ENCODE measurements at regions not wholly inside any gene's neighbourhood (a gene's known extent, or its start where the extent isn't known, plus 50 kb on each side); places are given as distances from the start of the nearest gene placed in this dataset.
"Not testable (repeated sequence)": the region's sequence is repeated elsewhere in the genome, so short reads cannot be mapped to it uniquely, and the experiment has no call there.

DNA sequence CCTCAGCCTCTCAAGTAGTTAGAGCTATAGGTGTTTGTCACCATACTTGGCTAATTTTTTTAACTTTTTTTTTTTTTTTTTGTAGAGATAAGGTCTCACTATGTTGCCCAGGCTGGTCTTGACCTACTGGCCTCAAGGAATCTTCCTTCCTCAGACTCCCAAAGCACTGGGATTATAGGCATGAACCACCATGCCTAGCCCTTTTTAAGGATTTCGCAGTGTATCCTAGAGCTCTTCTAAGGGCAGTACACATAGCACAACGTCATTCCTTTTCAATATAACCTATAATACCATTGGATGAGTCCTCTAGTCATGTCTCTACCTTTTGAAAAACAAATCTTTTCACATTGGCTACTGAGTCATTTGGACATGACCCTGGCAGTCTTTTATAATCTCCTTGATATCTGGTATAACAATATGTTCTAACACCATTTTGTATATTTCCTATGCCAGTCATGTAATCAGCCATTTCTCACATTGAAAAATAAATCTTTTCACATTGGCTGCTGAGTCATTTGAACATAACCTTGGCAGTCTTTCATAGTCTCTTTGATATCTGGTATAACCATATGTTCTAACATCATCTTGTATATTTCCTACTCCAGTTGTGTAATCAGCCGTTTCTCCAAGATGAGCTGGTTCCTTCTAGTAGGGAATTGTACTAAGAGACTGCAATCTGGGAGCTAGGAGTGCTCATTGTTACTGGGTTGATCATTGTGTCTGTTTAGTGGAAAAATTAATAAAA lies 944.7 kb downstream of the MCTP2 start:
- DNase-seq (ENCODE audit: low read depth) = peak; percentile 65

DNA sequence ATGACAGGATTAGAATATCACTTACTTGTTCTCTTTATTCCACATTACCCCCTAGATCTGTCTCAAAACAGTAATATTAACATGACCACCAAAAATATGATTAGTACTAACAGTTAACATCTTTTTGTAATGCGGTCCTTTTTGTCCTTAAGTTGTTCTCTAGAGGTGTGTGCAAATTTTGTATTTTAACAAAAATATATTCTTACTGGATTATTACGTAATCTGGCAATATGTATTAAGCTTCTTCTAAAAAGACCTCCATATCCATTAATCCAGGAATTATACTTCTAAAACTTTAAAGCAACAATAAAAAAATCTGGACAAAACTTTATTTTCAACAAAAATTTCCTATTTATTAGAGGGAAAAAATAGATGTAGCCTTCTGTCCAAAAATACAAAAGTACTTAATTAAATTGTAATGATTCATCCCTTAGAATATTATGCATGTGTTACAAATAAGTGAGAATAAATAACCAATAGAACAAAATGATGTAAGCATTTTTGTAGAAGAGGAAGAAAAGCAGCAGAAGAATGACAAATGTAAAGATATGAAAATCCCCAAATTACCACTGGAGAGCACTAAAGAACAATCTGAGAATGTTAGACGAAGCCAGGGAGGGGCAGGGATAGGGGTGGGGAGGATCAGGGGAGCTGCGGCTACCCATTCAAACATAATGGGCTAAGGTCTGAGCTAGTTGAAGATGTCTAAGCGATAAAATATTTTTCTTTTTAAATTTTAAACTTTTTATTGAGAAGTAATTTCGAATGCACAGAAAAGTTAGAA lies 945.6 kb downstream of the MCTP2 start:
- no peak for DNase-seq (ENCODE audit: low read depth)

DNA sequence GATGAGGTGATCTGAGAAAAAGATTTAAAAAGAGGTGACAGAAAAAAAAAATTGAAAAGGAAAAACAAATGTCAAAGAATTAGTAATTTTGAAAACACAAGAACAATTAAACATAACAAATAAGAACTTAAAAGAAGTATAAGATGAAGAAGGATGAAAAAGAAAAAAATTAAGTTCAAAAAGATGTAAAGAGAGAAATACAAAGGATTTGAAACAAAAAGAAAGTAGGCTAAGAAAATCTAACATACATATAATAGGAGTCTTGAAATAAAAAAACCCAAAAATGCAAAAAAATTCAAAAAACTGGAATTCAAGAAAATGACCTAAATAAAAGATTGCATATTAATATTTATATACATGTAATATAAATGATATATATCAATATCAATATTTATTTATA lies 949.2 kb downstream of the MCTP2 start:
- DNase-seq (ENCODE audit: low read depth) = no peak

DNA sequence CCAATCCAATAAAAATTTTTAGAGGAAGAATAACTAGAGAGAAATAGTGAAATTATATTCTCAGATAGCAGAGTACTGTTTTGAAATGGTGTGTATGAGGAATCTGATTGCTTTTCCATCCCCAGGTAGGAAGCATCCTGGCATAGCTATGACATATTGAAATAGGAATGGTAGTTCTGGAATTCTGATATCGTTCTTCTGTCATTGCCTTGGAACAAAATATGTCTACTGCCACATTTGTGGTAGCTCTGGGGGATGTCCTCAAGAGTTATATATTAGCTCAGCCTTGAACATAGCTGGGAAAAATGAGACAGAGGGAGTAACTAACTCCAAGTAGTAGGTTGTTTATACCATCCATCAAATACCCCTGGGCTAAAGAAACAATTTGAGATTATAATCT lies 950.7 kb downstream of the MCTP2 start:
- no peak for DNase-seq (ENCODE audit: low read depth)

DNA sequence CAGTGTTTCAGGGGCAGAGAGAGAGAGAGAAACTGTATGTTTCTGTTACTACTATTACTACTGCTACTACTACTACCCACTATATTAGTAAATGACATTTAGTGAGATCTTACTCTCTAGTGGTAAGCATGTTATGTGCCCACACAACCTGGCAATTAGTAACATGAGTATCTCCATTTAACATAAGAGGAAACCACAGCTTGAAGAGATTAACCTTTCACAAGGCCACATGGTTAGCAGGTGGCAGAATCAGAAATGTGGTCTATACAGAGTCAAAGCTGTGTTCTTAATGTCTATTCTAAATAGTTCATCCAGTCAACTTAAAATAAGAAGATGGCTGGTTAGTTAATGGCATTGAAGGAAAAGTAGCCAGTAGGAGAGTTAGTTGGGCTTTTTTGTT lies 961.6 kb downstream of the MCTP2 start:
- no peak for DNase-seq (ENCODE audit: low read depth)

DNA sequence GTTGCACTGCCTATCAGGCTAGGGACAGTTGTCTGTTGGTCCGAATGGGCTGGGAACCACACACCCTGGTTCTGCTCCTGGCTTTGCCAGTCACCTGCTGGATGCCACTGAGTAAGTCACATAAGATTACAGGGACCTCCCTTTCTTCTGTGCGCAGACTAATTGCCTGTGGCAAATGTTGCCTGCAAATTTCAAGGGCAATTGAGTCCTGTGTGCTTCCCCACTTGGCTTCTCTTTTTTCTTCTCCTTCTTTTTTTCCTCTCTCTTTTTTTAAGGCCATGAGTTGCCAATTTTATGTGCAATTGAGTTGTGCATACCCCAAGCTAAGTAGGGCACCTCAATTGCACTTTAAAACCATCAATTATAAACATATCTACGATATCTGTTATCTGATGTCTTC lies 963.4 kb downstream of the MCTP2 start:
- no peak for DNase-seq (ENCODE audit: low read depth)

DNA sequence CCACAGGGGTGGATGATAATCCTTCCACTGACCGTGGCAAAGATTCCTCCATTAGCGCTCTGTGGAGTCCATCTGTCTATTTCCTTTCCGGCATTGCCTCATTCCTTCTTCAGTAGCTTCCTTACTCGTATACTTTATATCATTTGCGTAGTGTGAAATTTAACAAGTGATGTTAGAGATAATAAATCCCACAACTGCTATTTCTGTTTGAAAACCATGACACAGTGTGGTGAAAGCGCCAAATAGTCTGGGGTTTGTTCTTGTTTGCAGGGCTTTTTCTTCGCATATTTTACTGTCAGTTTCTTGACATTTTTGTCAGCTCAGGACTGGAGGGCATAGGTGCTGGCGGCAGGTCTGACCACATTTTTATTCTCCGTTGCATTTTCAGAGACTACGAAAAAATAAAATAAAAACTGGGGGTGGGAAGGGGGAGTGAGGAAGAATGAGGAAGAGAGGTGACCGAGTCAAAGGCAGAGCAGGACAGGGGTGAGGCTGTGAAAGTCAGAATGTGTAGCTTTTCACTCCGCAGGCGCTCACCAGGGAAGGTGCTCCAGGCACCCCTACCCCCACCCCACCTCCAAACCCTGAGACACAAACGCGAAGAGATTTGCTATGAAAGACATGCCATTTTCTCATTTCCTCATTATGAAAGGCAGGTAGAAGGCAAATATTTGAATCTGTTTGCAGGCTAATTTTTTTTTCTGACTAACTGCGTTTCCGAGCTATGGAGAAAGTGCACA lies 965.0 kb downstream of the MCTP2 start:
- DNase-seq (ENCODE audit: low read depth) = no peak

DNA sequence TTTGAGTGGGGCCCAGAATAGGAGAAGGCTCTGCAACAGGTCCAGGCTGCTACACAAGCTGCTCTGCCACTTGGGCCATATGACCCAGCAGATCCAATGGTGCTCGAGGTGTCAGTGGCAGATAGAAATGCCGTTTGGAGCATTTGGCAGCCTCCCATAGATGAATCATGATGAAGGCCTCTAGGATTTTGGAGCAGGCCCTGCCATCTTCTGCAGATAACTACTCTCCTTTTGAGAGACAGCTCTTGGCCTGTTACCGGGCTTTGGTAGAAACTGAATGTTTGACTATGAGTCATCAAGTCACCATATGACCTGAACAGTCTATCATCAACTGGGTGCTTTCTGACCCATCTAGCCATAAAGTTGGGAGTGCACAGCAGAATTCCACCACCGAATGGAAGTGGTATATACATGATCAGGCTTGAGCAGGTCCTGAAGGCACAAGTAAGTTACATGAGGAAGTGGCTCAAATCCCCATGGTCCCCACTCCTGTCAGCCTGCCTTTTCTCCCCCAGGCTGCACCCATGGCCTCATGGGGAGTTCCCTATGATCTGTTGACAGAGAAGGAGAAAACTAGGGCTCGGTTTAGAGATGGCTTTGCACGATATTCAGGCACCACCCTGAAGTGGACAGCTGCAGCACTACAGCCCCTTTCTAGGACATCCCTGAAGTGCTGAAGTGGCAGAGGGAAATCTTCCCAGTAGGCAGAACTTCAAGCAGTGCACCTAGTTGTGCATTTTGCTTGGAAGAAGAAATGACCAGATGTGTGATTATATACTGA lies 971.4 kb downstream of the MCTP2 start:
- DNase-seq (ENCODE audit: low read depth) = no peak

DNA sequence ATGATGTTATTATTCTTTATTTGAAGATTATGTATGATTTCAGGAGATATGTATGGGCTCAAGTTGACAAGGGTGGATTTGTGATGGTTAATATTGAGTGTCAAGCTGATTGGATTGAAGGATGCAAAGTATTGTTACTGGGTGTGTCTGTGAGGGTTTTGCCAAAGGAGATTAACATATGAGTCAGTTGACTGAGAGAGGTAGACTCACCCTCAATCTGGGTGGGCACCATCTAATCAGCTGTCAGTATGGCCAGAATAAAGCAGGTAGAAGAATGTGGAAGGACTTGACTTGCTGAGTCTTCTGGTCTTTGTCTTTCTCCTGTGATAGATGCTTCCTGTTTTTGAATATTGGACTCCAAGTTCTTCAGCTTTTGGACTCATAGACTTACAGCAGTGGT lies 973.7 kb downstream of the MCTP2 start:
- no peak for DNase-seq (ENCODE audit: low read depth)

DNA sequence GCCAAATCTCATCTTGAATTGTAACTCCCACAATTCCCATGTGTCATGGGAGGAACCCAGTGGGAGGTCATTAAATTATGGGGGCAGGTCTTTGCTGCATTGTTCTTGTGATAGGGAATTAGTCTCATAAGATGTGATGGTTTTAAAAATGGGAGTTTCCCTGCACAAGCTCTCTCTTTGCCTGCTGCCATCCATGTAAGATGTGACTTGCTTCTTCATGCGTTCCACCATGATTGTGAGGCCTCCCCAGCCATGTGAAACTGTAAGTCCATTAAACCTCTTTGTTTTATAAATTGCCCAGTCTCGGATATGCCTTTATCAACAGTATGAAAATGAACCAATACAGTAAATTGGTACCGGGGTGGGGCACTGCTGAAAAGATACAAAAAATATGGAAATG lies 974.5 kb downstream of the MCTP2 start:
- not testable (repeated sequence) for DNase-seq (ENCODE audit: low read depth)

DNA sequence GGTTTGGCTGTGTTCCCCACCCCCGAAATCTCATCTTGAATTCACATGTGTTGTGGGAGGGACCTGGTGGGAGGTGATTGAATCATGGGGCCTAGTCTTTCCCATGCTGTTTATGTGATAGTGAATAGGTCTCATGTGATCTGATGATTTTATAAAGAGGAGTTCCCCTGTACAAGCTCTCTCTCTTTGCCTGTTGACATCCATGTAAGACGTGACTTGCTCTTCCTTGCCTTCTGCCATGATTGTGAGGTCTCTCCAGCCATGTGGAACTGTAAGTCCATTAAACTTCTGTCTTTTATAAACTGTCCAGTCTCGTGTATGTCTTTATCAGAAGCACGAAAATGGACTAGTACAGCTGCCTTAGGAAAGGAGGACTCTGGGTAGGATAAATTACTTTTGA lies 976.7 kb downstream of the MCTP2 start:
- no peak for DNase-seq (ENCODE audit: low read depth)

DNA sequence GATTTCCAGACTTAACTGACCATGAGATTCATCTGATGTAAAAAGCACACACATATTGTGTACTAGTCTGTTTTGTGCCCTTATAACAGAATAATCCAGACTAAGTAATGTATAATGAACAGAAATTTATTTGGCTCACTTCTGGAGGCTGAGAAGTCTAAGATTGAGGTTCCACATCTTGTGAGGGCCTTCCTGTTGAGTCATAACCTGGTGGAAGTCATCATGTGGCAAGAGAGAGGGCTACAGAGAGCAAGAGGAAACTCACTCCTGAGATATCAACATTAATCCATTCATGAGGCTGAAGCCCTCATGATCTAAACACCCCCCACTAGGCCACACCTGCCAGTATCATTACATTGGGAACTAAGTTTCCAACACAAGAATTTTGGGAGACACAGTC lies 977.6 kb downstream of the MCTP2 start:
- peak; percentile 13 for DNase-seq (ENCODE audit: low read depth)

DNA sequence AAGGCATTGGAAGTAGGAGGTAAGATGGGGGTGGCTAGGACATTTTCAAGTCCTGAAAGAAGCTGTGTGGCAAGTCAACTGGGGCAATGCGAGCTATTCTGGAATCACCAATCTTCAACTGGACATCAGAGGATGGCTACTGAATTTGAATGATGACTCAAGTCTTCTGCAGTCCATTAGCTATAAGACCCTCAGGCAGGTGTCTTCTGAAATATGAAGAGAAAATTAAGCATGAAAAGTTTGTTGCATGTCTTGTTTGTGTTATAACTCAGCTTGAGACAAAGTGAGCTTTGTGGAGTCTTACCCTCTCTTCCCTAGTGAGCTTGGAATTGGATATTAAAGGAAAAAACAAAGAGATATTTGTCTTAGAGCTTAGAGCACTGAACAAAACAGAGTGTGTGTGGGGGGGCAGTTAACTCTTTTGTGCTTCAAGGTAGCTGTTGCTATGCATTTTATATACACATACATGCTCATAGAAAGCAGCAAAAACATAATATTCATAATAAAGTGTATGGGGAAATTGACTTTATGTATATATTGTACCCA lies 979.1 kb downstream of the MCTP2 start:
- DNase-seq (ENCODE audit: low read depth) = no peak

DNA sequence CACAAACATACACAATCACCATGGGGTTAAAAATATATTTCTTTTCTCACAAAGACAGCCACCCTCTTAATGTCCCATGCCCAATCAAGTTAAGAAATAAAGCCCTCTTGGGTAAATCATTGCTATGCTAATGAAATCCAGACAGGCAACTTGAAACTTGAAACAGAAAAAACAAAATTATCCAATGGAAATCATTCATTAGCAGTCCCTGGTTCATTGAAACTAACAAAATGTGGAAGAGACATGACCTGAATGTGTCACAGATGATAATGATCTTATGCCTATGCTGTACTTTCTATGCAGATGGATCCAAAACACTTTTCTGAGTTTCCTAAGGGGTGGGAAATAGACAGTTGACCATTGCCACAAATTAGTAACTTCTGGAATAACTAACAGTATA lies 983.7 kb downstream of the MCTP2 start:
- DNase-seq (ENCODE audit: low read depth) = no peak

DNA sequence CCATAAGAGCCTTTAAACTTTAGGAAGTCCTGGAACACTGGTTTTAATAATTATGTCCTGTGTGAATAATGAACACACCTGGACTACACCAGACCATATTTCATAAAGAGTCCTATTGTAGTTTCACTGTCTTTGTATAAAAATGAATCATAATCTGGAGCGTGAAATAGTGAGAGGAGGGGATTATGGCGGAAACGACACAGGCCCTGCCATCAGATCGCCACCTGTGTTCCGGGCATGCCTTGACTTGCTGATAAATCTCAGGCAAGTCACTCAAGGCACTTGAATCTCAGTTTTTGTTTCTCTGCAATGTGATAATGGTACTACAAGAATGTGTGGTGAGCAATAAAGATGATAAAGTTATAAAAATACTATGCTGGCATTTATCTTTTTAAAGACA lies 995.5 kb downstream of the MCTP2 start:
- DNase-seq (ENCODE audit: low read depth) = no peak

DNA sequence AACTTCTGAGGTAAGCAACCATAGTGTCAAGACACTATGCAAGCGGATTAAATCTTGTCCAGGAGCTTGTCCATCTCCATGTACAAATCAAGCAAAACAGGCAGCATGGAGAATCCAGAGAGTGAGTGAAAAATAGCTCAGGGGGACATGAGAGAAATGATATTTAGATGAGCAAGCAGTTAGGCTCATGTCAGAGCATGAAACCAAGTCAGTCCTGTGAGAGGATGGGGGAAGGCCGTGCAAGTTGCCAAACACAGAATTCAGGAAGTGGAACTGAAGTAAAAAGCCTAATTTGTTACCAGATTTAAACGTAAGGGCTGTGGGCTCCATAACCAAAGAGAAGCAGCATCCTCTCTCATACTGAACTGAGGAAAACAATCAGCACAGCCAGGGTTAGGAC lies 995.9 kb downstream of the MCTP2 start:
- no peak for DNase-seq (ENCODE audit: low read depth)

DNA sequence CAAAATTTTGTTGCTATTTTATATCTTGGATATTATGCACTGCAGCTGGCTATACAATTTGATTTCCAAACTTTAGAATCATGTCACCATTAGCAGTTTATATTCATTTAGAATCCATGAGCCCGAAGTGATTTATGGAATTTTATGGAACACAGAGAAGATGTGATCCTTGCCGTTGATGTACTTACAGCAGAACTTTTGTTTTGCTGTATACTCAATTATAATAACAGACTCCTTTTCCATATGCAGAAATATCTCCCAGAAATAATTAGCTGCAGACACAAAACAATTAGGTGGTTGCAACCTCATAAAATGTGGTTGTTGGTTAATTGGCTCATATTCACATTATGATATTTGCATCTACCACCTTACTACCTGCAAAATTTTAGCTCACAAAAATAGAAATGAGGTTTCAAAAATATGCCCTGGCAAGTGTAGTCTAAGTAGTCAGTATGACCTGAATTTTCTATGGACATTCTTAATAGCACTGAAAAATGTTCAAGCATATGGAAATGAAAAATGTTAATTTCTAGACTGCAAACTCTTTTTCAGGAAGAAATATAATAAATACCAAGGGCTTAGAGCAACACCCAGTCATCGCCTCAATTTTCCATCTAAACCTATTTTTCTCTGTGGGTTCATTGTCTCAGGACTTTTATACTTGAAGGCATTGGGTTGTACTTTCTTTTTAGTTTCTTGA lies 997.6 kb downstream of the MCTP2 start:
- no peak for DNase-seq (ENCODE audit: low read depth)

DNA sequence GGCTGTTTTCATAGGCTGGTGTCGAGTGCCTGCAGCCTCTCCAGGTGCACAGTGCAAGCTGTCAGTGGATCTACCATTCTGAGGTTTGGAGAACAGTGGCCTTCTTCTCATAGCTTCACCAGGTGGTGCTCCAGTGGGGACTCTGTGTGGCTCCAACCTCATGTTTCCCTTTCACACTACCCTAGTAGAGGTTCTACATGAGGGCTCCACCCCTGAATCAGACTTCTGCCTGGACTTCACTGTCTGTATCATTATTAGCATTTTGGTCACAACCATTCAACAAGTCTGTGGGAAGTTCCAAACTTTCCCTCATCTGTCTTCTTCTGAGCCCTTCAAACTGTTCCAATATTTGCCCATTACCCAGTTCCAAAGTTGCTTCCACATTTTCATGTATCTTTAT lies 1003.7 kb downstream of the MCTP2 start:
- no peak for DNase-seq (ENCODE audit: low read depth)

DNA sequence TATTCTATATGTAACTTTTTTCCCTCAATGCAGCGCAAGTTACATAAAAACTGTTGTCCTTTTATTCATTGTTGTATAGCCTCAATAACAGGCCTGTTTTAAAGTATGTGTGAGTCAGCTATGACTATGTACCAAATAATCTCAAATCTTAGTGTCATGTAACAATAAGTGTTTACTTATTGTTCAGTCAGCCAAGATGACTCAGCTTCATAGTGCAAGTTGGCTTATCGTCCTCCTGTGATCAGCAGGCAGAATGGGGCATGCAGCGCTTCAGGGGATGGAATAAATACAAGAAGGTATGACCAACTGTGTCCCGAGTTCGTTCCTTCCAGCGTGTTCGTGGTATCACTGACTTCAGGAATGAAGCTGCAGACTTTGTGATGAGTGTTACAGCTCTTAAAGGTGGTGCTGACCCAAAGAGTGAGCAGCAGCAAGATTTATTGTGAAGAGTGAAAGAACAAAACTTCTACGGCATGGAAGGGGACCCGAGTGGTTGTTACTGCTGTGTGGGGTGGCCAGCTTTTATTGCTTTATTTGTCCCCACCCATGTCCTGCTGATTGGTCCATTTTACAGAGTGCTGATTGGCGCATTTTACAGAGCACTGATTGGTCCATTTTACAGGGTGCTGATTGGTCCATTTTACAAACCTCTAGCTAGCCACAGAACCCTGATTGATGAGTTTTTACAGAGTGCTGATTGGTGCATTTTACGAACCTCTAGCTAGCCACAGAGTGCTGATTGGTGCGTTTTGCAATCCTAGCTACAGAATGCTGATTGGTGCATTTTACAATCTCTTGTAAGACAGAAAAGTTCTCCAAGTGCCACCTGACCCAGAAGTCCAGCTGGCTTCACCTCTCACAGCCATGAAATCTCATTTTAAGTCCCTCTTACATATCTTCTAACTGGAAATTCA lies 1016.0 kb downstream of the MCTP2 start:
- peak; percentile 86 for DNase-seq (ENCODE audit: low read depth)

DNA sequence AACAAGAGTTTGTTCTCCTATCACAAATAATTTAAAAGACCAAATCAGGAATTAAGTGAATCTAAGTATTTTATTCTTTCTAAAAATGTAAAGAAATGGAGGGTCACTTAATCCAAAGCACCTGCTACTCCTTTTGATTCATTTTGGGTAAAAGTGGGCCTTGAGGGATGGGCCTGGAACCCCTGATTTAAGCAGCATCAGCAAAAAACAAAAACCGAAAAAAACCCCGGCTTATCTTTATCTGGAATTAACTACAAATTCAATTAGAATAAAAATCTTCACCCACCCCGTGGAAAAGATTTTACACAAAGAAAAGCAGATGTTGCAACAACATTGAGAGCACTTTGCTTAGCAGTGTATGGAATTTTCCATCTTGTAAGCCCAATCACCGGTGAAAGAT lies 1018.2 kb downstream of the MCTP2 start:
- no peak for DNase-seq (ENCODE audit: low read depth)
